KMS-11 (cell line): ENCODE measurements at regions not wholly inside any gene's neighbourhood (a gene's known extent, or its start where the extent isn't known, plus 50 kb on each side); places are given as distances from the start of the nearest gene placed in this dataset.

Experiments
- H2AFZ ChIP-seq: fragments of 200-600 bp; sonication (generic); 2 replicates; pipeline ENCODE4 v1.6.1; 2016; ENCODE audit warnings: antibody characterized with exemption, mixed run types, low read depth
- H3K27ac ChIP-seq: fragments of 200-600 bp; sonication (generic); 2 replicates; pipeline ENCODE4 v1.6.1; 2016; ENCODE audit warnings: mild to moderate bottlenecking, mixed run types
- H3K27me3 ChIP-seq: fragments of 200-600 bp; sonication (generic); 2 replicates; pipeline ENCODE4 v1.6.1; 2017; ENCODE audit warnings: mild to moderate bottlenecking, low read depth, mixed run types, moderate library complexity; ENCODE audit not compliant: insufficient read depth
- H3K36me3 ChIP-seq: fragments of 200-600 bp; sonication (generic); 2 replicates; pipeline ENCODE4 v1.6.1; 2017; ENCODE audit warnings: mild to moderate bottlenecking, mixed run types; ENCODE audit not compliant: insufficient read depth
- H3K4me1 ChIP-seq: fragments of 200-600 bp; sonication (generic); 2 replicates; pipeline ENCODE4 v1.6.1; 2016; ENCODE audit warnings: mild to moderate bottlenecking, low read depth, mixed run types; ENCODE audit not compliant: poor library complexity, severe bottlenecking
- H3K4me2 ChIP-seq: fragments of 200-600 bp; sonication (generic); 2 replicates; pipeline ENCODE4 v1.7.0; 2016; ENCODE audit warnings: mild to moderate bottlenecking, mixed run types
- H3K4me3 ChIP-seq: fragments of 200-600 bp; sonication (generic); IDR thresholded peaks from 2 replicates; pipeline ENCODE4 v1.6.1; 2017; ENCODE audit warnings: low read depth, low read length, mixed read lengths; ENCODE audit not compliant: insufficient read depth
- H3K79me2 ChIP-seq: fragments of 200-600 bp; sonication (generic); 2 replicates; pipeline ENCODE4 v1.6.1; 2016; ENCODE audit warnings: low read depth, mixed run types; ENCODE audit not compliant: insufficient read depth
- H3K9ac ChIP-seq: fragments of 200-600 bp; sonication (generic); 2 replicates; pipeline ENCODE4 v1.6.1; 2016; ENCODE audit warnings: mild to moderate bottlenecking, mixed run types
- H4K20me1 ChIP-seq: fragments of 200-600 bp; sonication (generic); 2 replicates; pipeline ENCODE4 v1.6.1; 2016; ENCODE audit warnings: mild to moderate bottlenecking, mixed run types; ENCODE audit not compliant: insufficient read depth
- TF ChIP-seq, protein P1 (sequence below): fragments of 200-600 bp; sonication (generic); conservative IDR thresholded peaks from 2 replicates; pipeline ENCODE4 v1.6.1; 2017; ENCODE audit warnings: low read depth, mild to moderate bottlenecking, antibody characterized with exemption, low read length, moderate library complexity, mixed read lengths

- Histone ChIP-seq H3K79me2 (no peaks in the 10 kb centered on the region), H3K4me3 (no peak overlapping the region), H2AFZ (no peak overlapping the region), H3K27ac (no peak overlapping the region), H3K9ac (no peak overlapping the region), H3K4me2 (no peak overlapping the region), H3K27me3 (no peaks in the 10 kb centered on the region), H4K20me1 (no peaks in the 10 kb centered on the region), H3K4me1 (no peaks in the 10 kb centered on the region), H3K36me3 (no peaks in the 10 kb centered on the region)
- TF ChIP-seq, protein P1, sequence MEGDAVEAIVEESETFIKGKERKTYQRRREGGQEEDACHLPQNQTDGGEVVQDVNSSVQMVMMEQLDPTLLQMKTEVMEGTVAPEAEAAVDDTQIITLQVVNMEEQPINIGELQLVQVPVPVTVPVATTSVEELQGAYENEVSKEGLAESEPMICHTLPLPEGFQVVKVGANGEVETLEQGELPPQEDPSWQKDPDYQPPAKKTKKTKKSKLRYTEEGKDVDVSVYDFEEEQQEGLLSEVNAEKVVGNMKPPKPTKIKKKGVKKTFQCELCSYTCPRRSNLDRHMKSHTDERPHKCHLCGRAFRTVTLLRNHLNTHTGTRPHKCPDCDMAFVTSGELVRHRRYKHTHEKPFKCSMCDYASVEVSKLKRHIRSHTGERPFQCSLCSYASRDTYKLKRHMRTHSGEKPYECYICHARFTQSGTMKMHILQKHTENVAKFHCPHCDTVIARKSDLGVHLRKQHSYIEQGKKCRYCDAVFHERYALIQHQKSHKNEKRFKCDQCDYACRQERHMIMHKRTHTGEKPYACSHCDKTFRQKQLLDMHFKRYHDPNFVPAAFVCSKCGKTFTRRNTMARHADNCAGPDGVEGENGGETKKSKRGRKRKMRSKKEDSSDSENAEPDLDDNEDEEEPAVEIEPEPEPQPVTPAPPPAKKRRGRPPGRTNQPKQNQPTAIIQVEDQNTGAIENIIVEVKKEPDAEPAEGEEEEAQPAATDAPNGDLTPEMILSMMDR: no peak
Measured at GRCh38 chr5:66338828-66339227, 194.7 kb downstream of the SREK1 start.

DNA sequence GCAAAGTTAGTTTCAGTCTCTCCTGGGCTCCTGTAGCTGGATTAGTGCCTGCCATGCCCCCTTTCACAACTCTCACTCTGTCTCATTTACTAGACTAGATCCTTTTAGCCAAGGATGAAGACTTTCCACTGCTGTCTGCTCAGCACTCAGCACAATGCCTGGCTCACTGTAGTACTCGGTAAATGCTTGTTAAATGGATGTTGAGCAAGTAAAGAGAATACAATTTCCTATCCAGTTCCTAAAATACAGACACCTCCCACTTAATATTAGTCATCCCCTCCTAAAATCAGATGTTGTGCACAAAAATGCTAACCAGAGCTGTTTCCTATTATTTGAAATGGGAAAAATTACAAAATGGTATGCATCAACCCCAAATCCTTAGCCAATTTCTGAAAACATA, 195.8 kb downstream of the SREK1 start:
- Histone ChIP-seq H3K4me3 (no peak overlapping the region), H3K27ac (no peak overlapping the region), H2AFZ (no peak overlapping the region), H3K4me2 (no peak overlapping the region), H3K79me2 (no peaks in the 10 kb centered on the region), H3K9ac (no peak overlapping the region), H3K36me3 (no peaks in the 10 kb centered on the region), H3K27me3 (no peaks in the 10 kb centered on the region), H4K20me1 (no peaks in the 10 kb centered on the region), H3K4me1 (no peaks in the 10 kb centered on the region)
- TF ChIP-seq, protein P1: no peak

DNA sequence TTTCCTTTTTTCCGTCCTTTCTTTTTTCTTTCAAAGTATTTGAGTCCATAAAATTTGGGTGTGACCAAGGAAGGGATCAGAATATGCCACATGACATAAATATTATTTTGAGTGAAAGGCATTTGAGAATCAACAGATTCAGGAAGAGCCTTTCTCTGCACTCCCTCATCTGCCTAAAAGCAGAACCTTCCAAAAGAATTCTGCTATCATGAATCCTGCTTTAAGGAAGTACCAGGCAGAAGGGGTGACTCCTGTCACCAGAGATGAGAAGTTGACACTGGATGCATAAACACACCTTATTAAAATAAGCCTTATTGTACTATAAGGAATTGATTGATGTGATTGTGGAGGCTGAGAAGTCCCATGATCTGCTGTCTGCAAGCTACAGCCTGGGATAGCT, 196.7 kb downstream of the SREK1 start:
- Histone ChIP-seq H4K20me1 (no peaks in the 10 kb centered on the region), H3K27me3 (no peaks in the 10 kb centered on the region), H3K27ac (no peak overlapping the region), H2AFZ (no peak overlapping the region), H3K36me3 (no peaks in the 10 kb centered on the region), H3K79me2 (no peaks in the 10 kb centered on the region), H3K4me1 (no peaks in the 10 kb centered on the region), H3K4me2 (no peak overlapping the region), H3K9ac (no peak overlapping the region), H3K4me3 (no peak overlapping the region)
- TF ChIP-seq, protein P1: no peak

- H3K27me3 ChIP-seq: no peaks in the 10 kb centered on the region
- no peak overlapping the region for H3K9ac ChIP-seq
- TF ChIP-seq, protein P1: no peak
Measured at GRCh38 chr5:66342341-66342880, 198.3 kb downstream of the SREK1 start.

More at GRCh38 chr5:66342341-66342880, 198.3 kb downstream of the SREK1 start:
- Histone ChIP-seq H3K4me2 (no peak overlapping the region), H3K36me3 (no peaks in the 10 kb centered on the region), H4K20me1 (no peaks in the 10 kb centered on the region), H3K4me3 (no peak overlapping the region), H3K27ac (no peak overlapping the region), H3K79me2 (no peaks in the 10 kb centered on the region), H3K4me1 (no peaks in the 10 kb centered on the region), H2AFZ (no peak overlapping the region)
